ENCODE measurements at regions not wholly inside any gene's neighbourhood (a gene's known extent, or its start where the extent isn't known, plus 50 kb on each side); places are given as distances from the start of the nearest gene placed in this dataset.
"Not testable (repeated sequence)": the region's sequence is repeated elsewhere in the genome, so short reads cannot be mapped to it uniquely, and the experiment has no call there.

DNA sequence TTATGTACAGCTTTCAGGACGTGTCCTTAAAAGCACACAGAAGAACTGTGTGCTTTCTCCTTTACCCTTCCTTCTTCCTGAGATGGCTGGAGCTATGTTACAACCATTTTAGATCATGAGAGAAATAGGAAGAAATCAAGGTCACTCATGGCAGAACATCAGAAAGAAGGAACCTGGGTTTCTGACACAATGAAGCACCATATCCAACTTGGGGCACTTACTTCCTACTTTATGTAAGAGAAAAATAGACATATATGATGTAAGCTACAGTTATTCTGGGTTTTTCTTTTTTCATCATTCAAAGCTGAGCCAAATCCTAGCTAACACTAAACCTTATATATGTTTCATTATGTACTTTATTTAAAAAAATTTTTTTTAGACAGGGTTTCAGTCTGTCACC, 79.5 kb downstream of the FAM161A start:
- DNase-seq (ENCODE audit: low spot score) = no peak

DNA sequence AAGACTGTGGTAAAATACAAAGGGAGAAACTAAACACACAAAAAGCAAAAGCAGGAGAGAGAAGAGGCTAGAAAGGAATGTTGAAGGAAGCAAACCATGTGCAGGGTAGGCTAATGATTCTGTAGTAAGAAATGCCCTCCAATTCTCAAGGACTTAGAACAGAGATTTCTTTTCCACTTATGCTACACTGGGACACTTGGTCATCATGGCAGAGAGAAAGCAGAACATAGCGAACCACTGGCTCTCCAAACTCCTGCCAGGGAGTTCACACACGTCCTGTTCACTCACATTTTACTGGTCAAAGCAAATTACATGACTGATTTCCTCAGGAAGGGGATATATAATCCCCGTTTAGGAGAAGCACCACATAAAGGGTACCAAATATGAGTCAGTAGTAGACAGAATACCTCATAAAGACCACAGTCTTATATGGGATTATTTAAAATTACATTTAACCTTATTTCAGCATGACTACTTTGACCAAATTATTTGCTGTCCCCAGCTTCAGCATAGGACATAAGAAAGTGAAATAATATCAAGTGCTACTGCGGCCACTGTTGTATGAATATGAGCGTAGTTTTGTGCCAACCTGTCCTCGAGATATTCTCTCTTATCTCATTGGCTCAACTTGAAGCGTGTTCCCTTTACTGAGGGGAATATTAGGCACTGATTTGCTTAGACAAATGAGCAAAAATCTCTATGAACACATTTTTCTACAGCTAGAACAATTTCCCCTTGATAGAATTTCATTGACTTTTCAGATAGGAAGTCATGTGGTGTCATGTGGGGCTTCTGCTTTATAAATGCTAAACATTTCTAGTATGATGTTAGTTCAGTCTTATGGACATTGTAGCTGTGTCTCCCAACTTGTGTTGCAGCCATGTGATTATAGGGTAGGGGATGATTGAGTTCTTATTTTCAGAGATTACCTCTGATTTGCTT, 81.7 kb downstream of the FAM161A start:
- DNase-seq (ENCODE audit: low spot score) = no peak

DNA sequence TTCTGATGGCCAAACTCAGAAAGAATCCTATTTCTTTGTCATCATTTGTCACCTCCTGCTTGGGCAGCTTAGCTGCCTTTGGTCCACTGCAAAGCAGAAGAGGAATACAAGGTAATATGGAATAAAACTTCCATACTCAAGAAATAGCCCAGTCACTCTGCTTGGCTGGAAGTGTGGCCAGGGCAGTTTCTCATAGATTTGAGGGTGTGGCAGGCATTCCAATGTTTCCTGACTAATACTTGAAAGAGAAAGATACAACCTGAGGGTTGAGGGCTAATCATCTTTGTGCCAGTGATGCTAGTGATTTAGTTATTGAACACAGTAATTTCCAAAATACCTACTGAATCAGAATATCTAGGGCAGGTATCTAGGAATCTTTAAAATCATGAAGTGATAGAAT, 83.1 kb downstream of the FAM161A start:
- peak; percentile 30 for DNase-seq (ENCODE audit: low spot score)

DNA sequence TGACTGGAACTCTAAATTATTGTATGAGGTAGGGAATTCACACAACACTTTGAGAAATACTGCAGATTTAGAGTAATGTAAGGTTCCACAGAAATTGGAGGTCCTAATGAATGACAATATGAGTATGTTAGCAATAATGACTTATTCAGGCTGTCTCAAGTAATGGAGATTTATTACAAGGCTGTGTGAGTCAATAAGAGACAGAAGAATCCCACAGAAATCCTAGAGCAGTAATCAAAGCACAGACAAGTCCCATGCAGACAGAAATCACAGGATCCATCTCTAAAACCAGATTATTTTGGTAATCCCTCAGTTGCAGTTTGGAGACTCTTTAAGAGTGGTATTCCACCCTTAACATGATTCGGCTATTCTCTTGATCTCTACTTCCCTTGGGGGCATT, 83.6 kb downstream of the FAM161A start:
- no peak for DNase-seq (ENCODE audit: low spot score)

DNA sequence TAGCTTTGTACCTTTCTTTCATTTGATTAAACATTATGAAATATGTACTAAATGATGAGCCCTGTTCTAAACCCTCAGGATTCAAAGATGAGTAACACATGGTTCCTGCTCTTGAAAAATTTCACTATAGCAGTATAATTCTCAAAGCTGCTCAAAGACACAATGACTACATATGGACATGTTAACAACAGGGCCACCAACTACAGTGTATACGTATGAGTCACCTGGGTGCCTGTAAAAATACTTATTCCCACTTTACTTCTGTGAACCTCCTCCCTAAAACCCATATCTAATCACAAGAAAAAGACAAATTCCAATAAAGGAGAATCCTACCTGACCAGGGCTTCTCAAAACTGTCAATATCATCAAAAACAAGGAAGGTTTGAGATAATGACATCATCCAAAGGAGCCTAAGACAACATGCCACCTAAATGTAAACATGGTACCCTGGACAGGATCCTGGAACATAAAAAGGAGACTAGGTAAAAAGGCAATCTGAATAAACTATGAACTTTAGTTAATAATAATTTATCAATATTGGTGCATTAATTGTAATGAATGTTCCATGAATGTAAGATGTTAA, 84.7 kb downstream of the FAM161A start:
- DNase-seq (ENCODE audit: low spot score) = no peak

DNA sequence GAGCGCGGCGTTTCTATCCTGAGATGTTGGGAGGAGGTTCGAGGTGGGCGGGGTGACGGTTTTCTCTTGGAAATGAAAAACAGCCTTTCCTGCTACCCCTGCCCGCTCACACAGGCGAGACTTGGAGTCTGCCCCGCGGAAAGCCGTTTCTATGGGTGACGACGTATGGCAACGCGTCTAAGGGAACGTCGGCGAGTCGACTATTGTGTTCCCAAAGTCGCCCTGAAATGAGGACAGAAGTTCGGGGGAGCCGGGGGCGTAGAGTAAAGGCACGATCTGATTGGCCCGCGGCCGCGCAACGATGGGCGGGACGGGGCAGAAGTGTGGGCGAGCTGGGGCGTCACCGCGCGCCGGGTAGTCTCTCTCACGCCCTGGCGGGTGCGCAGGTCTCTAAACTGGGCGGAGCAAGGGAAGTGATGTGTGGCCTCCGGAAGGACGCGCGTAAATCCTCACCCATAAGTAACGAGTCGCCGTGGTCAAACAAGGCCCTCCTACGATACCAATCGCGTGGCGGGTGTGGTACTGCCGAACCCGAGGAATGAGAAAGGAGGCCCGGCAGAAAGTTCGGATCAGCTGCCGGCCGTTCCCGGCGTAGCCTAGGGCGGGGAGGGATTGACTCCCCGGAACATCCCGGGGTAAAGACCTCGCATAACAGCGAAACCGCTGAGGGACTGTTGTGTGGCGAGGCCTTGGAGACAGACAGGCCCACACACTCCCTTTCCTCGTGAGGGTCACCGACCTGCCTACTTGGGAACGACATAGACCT, 89.6 kb downstream of the FAM161A start:
- DNase-seq (ENCODE audit: low spot score) = peak; percentile 98

DNA sequence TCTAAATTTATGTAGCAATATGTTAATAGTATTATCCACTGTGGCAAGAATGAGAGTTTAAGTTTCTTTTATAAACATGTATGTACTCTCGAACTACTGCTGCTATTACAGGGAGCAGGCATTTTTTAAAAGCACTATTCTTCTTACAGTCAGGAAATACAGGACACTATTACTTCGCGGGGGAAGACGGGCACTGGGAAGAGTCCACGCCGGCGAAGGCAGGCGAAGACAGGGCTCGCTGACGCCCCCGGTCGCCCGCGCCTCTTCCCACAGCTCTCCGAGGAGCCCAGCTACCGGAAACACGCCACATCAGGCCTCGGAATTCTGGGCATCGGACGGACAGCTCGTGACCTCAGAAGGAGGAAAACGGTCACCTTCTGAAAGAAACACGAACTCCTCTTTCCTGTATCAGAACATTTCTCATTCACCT, 90.2 kb downstream of the FAM161A start:
- DNase-seq (ENCODE audit: low spot score) = peak; percentile 80

DNA sequence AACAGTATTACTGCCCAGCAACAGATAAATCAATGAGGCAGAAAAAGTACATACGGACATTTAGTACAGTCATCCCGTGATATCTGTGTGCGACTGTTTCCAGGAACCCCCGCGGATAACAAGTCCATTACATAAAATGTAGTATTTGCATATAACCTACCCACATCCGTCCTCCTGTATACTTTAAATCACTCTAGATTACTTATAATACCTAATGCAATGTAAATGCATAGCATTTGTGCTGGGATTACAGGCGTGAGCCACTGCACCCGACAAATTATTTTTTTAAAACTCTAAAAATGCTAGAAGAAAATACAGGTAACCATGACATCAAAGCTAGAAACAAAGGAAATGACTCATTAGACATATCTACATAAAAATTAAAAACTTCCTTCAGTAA, 91.6 kb downstream of the FAM161A start:
- DNase-seq (ENCODE audit: low spot score) = no peak

DNA sequence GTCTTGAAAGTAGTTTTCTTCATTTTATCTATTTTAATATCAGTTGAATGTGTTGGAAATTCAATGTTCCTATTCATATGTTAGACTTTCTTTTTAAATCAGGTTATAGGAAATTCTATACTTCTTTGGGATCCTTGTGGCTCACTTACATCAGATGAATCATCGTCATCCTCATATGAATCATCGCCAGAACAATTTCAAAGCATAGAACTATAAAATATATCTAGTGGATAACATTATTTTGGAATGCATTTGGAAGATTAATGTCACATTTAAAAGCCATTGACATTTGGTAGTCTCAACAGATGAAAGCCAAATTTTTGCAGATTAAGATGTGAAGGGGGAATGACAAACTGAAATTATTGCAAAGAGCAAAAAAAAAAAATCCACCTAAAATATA, 94.1 kb downstream of the FAM161A start:
- DNase-seq (ENCODE audit: low spot score) = peak; percentile 29

DNA sequence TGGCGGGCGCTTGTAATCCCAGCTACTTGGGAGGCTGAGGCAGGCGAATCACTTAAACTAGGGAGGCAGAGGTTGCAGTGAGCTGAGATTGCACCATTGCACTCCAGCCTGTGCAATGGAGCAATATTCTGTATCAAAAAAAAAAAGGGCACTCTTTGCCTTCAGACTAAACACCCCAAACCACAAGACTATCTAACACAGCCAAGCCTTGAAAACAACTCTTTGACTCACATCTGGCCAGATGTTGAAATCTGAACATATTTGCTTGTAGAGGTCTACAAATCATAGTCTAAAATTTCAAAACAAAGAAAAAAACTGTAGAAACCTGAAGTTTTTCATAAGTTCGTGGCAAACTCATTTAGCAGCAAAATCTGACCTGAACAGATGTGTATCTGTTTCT, 94.9 kb downstream of the FAM161A start:
- peak; percentile 87 for DNase-seq (ENCODE audit: low spot score)

DNA sequence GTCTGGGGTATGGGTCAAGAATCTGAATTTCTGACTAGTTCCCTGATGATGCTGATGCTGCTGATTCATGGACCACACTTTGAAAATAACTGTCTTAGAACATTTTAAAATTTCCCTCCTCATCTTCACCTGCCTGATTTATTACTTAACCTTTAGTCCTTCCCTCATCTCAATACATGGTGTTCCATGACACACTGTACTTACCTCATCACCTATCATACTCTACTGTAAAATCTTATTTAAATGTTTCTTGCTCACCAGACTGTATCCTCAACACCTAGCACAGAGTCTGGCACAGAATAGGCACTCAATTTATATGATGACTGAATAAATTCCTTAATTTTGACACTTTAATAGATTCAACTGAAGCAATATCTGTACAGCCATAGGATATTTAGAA, 95.7 kb downstream of the FAM161A start:
- no peak for DNase-seq (ENCODE audit: low spot score)

DNA sequence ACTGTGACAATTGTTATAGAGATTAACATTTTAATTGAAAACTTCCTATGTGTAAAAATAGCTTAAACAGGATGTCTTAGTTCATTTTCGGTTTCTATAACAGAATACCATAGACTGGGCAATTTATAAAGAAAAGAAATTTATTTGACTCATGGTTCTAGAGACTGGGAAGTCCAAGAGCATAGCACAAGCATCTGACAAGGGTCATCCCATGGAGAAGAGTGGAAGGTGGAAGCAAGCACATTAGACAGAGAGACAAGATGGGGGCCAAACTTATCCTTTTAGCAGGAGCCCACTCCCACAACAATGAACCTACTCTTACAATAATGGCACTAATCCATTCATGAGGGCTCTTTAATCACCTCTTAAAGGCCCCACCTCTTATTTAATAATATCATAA, 100.3 kb downstream of the FAM161A start:
- no peak for DNase-seq (ENCODE audit: low spot score)

DNA sequence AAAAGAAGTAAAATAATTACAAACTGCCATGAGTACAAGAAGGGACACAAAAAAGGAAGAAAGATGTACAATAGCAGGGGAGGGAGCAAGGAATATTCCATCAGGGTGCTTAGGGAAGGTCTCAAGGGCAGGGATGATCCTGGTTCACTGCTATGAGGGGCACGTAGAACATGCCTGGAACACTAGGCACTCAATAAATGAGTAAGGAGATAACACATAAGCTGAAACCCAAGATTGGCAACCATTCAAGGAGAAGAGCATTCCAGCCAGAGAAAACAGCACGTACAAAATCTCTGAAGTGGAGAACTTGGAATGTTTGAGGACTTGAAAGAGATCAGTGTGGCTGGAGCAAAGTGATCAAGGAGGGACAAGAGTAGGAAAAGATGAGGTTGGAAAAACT, 103.2 kb downstream of the FAM161A start:
- no peak for DNase-seq (ENCODE audit: low spot score)

DNA sequence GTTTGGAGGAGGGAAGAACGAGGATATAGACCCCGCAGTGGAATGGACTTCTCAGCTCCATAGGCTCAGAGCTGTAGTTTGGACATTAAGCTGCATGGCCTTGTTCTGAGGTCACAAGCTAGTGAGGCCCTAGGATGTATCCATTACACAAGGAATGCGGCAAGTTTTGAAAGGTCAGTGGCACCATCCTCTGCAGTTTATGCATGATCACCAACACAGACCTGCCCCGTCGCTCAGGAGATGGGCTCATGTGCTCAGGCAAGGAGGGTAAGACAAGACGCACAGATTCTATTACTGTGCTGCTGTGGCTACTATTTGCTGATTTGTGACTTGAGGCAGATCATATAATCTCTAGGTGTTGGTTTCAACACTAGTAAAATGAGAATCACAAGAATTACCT, 110.9 kb downstream of the FAM161A start:
- no peak for DNase-seq (ENCODE audit: low spot score)

DNA sequence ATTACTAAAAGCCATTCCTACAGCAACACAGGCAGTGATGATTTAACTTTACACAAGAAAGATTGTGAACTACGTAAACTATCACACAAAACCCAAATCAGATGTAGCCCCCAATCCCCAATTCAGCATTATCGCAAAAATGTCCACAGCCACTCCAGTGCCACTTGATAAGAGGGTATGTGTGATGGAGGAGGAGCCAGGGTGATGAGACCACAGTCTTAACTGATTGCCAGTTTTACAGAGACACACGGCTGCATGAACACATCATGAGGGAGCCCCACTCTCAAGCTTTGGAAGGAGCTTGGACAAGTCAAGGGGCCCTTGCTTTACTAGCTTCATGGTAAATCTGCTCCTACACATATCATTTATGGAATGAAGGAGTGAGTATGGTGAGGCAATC, 116.0 kb downstream of the FAM161A start:
- DNase-seq (ENCODE audit: low spot score) = no peak

DNA sequence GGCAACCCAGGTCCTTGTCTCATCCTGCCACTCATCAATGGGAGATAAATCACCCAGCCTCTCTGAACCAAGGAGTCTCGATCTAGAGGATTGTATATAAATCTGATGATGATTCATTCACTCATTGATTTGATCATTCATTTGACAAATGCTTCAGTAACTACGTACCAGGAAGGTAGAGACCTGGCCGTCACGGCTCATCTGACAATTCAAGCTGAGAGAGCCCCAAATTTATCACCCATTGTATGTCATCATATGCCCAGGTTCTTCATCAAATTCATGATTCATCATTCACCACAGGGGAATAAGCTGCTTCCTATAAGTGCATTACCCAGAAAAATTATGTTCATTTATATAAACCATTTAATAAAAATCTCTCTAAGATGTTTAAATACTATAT, 116.9 kb downstream of the FAM161A start:
- no peak for DNase-seq (ENCODE audit: low spot score)

DNA sequence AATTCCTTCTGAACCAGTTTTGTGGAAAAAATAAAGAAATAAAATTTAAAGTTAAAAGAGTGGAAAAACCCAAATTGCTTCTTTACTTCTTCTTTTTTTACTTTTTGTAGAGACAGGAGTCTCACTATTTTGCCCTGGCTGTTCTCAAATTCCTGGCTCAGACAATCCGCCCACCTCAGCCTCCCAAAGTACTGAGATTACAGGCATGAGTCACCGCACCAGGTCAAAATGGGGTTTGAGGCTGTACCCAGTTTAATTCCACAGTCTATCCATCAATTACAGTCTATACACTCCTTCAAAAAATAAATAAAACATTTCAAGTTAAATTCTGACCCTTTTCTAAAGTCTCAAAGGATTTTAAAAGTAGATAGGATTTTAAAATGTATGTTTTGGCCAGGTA, 120.3 kb downstream of the FAM161A start:
- DNase-seq (ENCODE audit: low spot score) = no peak

DNA sequence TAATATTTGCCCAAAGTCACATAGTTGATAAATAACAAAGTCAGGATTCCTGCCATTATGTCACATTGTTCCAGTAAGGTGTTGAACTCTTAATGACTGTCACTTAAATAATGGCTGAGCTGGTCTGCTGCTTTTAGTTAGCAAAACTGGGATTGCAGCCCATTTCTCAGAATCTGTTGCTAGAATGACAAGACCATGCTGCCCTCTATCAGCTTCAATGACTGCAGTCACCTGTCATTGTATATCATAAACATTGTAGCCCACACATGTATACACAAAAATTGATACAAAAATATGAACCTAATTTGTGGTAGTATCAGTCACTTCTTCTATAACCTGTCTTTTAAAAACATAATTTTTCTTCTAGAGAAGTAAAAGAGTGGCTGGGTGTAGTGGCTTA, 121.1 kb downstream of the FAM161A start:
- no peak for DNase-seq (ENCODE audit: low spot score)

DNA sequence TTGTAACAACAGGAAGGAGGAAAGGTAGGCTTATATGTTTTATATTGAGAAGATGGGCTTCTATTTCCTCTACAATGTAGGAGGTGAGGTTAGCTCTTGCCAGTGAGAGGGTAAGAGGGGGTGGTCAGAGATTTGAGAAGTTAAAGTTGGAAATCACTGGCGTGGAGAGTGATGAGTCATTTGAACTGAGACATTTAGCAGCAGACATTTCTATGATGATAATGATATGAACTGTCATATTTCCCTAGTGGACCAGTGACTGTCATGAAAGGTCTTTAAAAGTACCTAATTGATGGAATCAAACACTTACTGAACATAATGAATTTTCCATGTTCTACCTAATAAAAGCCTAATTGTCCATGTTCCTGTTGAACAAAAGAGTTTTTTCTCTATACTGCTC, 126.1 kb downstream of the FAM161A start:
- DNase-seq (ENCODE audit: low spot score) = no peak

DNA sequence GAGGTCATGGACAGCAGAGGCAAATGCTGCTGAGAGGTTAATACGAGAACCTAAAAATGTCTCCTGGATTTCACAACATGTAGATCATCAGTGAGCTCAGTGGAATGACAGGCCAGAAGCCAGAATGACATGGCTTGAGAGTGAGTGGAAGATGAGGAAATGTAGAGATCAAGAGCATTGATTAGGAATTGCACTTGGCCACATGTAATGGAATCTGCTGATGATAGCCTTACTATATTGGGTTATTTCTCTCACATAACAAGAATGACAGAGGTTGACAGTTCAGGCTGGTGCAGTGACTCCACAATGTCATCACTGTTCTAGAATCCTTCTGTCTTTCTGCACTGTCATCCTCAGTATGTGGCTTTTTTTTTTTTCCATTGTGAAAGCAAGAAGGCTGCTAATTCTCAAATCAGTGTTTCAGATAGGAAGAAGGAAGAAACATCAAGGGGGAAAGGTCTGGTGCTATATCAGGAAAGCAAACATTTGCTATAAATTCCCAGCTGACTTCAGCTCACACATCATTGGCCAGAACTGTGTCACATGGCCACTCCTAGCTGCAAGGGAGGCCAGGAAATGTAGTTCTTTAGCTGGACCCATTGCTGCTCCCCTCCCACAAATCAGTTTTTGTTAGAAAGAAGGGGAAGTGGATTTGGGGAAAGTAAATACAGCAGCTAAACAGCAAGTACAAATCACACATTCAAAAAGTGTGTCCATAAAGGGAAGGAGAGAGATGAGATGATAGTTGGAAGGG, 127.2 kb downstream of the FAM161A start:
- no peak for DNase-seq (ENCODE audit: low spot score)

DNA sequence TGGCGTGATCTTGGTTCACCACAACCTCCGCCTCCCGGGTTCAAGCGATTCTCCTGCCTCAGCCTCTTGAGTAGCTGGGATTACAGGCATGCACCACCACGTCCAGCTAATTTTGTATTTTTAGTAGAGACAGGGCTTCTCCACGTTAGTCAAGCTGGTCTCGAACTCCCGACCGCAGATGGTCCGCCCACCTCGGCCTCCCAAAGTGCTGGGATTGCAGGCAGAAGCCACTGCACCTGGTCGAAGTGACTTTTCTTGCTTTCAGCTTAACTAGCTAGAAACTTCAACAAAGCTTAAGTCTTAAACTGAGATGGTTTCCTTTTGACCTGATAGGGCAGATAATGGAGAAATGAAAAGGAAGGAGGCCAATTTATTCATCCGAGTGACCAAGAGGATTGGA, 130.5 kb downstream of the FAM161A start:
- not testable (repeated sequence) for DNase-seq (ENCODE audit: low spot score)

DNA sequence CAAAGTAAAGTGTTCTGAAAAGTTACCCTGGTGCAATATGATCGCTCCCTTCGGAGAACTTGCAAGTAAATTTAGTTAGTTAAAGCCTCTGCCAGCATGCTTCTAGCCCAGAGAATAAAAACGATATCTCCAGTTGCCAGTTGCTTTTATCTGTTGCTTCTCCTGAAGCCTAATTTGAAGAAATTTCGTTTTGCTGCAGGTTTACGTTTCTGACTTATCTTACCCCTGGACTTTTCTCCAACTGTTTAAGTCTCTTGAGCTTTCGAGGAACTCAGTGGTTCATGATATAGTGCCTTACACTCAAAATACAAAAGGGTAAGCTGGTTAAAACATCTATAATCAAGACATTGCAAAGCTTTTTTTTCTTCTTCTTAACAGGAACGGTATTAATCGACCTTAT, 131.1 kb downstream of the FAM161A start:
- DNase-seq (ENCODE audit: low spot score) = no peak

All from H4 (cell line).